ENCODE measurements at regions not wholly inside any gene's neighbourhood (a gene's known extent, or its start where the extent isn't known, plus 50 kb on each side); places are given as distances from the start of the nearest gene placed in this dataset.

DNA sequence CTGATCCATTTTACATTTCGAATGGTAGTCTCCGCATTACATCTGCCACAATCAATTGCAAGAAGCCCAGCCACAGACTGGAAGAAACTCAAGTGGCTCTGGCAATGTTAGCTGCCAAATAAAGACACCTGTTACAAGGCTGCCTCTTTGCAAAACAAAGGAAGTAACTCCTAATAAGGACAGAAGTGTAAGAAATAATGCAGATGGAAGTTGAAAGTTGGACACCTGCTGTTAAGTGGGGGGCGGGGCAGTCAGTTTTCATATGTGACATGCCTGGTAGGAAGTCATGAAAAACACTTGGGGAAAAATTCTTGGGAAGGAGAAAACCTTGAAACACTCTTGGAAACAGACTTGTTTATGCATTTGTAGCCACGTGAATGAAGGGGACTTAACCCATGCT, 54.1 kb upstream of the ATP2C1 start:
- no peak for DNase-seq (ENCODE audit: low spot score)

DNA sequence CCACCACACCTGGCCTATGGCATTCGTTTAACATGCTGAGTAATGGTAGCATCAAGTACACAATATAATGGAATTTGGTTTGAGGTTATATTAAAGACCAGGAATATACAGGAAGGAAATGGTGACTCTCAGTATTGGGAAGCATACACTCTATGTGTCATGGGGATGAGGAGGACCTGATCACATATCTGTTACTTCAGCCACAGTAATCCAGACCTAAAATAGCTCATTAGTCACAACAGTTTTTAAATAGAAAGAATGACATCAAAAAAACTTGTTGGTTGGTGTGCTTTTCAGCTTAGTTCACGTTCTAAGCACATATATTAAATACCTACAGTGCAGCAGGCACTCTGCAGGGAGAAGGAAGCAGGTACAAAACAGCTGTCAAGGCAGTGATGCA, 52.5 kb upstream of the ATP2C1 start:
- DNase-seq (ENCODE audit: low spot score) = peak; percentile 55

DNA sequence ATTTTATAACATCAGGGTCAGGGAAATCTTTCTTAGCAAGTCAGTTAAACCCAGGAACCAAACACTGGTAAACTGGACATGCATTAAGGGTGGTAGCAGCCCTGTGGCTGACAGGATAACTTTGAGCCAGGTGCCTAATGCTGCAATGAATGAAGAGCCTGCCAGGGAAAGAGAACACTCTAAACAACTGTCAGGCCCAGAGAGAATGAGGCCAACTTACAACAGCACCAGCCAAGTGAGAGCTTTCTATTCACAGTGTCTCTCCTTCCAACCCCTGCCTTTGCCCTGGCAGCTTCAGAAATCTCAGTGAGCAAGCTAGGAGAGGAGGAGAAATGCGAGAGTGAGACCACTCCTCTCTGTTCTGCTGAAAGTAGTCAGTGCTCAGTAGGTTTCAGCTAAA, 50.4 kb upstream of the ATP2C1 start:
- DNase-seq (ENCODE audit: low spot score) = no peak

Data from A172 (cell line).